Endodermal cell (in vitro differentiated cells): ENCODE measurements at regions not wholly inside any gene's neighbourhood (a gene's known extent, or its start where the extent isn't known, plus 50 kb on each side); places are given as distances from the start of the nearest gene placed in this dataset.

Source experiments
- DNase-seq: peaks from one replicate; pipeline ENCODE4 v3.0.0-alpha.2; 2017
- H3K27ac ChIP-seq: 2 replicates; pipeline ENCODE4 v1.5.1; 2013; ENCODE audit warnings: mild to moderate bottlenecking, low read depth, low read length, moderate library complexity
- H3K27me3 ChIP-seq: 2 replicates; pipeline ENCODE4 v1.6.1; 2013; ENCODE audit warnings: mild to moderate bottlenecking, low read length, moderate library complexity; ENCODE audit not compliant: insufficient read depth, control insufficient read depth, poor library complexity, severe bottlenecking
- H3K36me3 ChIP-seq: 2 replicates; pipeline ENCODE4 v1.7.0; 2013; ENCODE audit warnings: mild to moderate bottlenecking, low read length, moderate library complexity; ENCODE audit not compliant: control insufficient read depth, insufficient read depth
- H3K4me1 ChIP-seq: one replicate; pipeline ENCODE4 v1.7.0; 2013; ENCODE audit warnings: low read length; ENCODE audit not compliant: control insufficient read depth, insufficient read depth
- H3K4me3 ChIP-seq: 2 replicates; pipeline ENCODE4 v1.5.1; 2013; ENCODE audit warnings: mild to moderate bottlenecking, low read length, moderate library complexity
- H3K9ac ChIP-seq: 2 replicates; pipeline ENCODE4 v1.6.1; 2013; ENCODE audit warnings: mild to moderate bottlenecking, low read length, moderate library complexity; ENCODE audit not compliant: poor library complexity, severe bottlenecking; ENCODE audit errors: extremely low read depth
- H3K9me3 ChIP-seq: 2 replicates; pipeline ENCODE4 v1.6.1; 2013; ENCODE audit warnings: mild to moderate bottlenecking, low read length, moderate library complexity; ENCODE audit not compliant: control insufficient read depth
- H3K27ac Mint-ChIP-seq: 2 replicates; pipeline ENCODE4 v1.8.0; 2020; ENCODE audit warnings: mixed read lengths
- H3K27me3 Mint-ChIP-seq: 2 replicates; pipeline ENCODE4 v1.8.0; 2021; ENCODE audit warnings: mild to moderate bottlenecking, mixed read lengths; ENCODE audit not compliant: insufficient read depth
- H3K36me3 Mint-ChIP-seq: 2 replicates; pipeline ENCODE4 v1.8.0; 2020; ENCODE audit warnings: low read depth, mixed read lengths
- H3K4me1 Mint-ChIP-seq: 2 replicates; pipeline ENCODE4 v1.8.0; 2020; ENCODE audit warnings: mixed read lengths
- H3K4me3 Mint-ChIP-seq: 2 replicates; pipeline ENCODE4 v1.8.0; 2020; ENCODE audit warnings: mild to moderate bottlenecking, moderate library complexity, mixed read lengths
- H3K9me3 Mint-ChIP-seq: 2 replicates; pipeline ENCODE4 v1.8.0; 2020; ENCODE audit warnings: mild to moderate bottlenecking, mixed read lengths
- CTCF ChIP-seq: fragments of 200-600 bp; sonication (generic); conservative IDR thresholded peaks from 2 replicates; pipeline ENCODE4 v1.5.0; 2021; ENCODE audit warnings: antibody characterized with exemption, mild to moderate bottlenecking
- WGBS, 2 experiments: methylation state at CpG; one replicate each; pipeline versions ENCODE4 v1.1.5 to v1.1.7; 2013; ENCODE audit warnings: missing lambda C conversion rate in 2 of 2, mixed read lengths in 1 of 2; ENCODE audit not compliant: insufficient coverage in 1 of 2, insufficient read length in 1 of 2; 5-methylcytosine and 5-hydroxymethylcytosine counted together

GRCh38 chr22:27011133-27011532 lies 353.7 kb downstream of the MIAT start:
- peaks cover 7% of the 10 kb centered on the region for H3K27me3 ChIP-seq
- no peak overlapping the region for H3K9ac ChIP-seq
- no peak for TF ChIP-seq CTCF
- DNase-seq: no peak
- Mint-ChIP-seq H3K27me3 (peaks cover 2% of the 10 kb centered on the region), H3K4me3 (no peak overlapping the region), H3K9me3 (no peaks in the 10 kb centered on the region), H3K36me3 (no peaks in the 10 kb centered on the region), H3K4me1 (no peaks in the 10 kb centered on the region), H3K27ac (no peak overlapping the region)
- H3K4me3 ChIP-seq: no peak overlapping the region
- H3K27ac ChIP-seq: no peak overlapping the region
- WGBS, 2 experiments: 89 to 100% methylated on average over 1 to 3 of the region's 3 CpGs
- no peaks in the 10 kb centered on the region for H3K36me3 ChIP-seq
- H3K9me3 ChIP-seq: no peaks in the 10 kb centered on the region
- H3K4me1 ChIP-seq: no peaks in the 10 kb centered on the region

- H3K27ac ChIP-seq: no peak overlapping the region
- whole genome bisulfite sequencing, 2 experiments: 87 to 100% methylated on average over 1 to 3 of the region's 3 CpGs
Measured at GRCh38 chr22:27011717-27012116, 354.3 kb downstream of the MIAT start.

GRCh38 chr22:27019827-27020226 lies 362.4 kb downstream of the MIAT start:
- Histone ChIP-seq H3K9ac (no peak overlapping the region), H3K27me3 (peaks cover 13% of the 10 kb centered on the region), H3K4me1 (peaks cover 4% of the 10 kb centered on the region), H3K27ac (no peak overlapping the region), H3K4me3 (no peak overlapping the region), H3K36me3 (no peaks in the 10 kb centered on the region), H3K9me3 (no peaks in the 10 kb centered on the region)
- Mint-ChIP-seq H3K4me1 (no peaks in the 10 kb centered on the region), H3K36me3 (no peaks in the 10 kb centered on the region), H3K27me3 (peaks cover 26% of the 10 kb centered on the region), H3K9me3 (no peaks in the 10 kb centered on the region), H3K4me3 (no peak overlapping the region), H3K27ac (no peak overlapping the region)
- no peak for TF ChIP-seq CTCF
- peak; percentile 53 for DNase-seq
- 51 to 54% methylated on average over 3 to 4 of the region's 4 CpGs for WGBS, 2 experiments

More at GRCh38 chr22:27011717-27012116, 354.3 kb downstream of the MIAT start:
- H3K27me3 Mint-ChIP-seq: peaks cover 2% of the 10 kb centered on the region
- no peaks in the 10 kb centered on the region for H3K36me3 Mint-ChIP-seq
- no peaks in the 10 kb centered on the region for H3K9me3 Mint-ChIP-seq
- no peak overlapping the region for H3K9ac ChIP-seq
- DNase-seq: no peak
- H3K4me1 ChIP-seq: no peaks in the 10 kb centered on the region
- no peaks in the 10 kb centered on the region for H3K36me3 ChIP-seq
- H3K4me3 ChIP-seq: no peak overlapping the region
- H3K27me3 ChIP-seq: peaks cover 7% of the 10 kb centered on the region
- H3K4me3 Mint-ChIP-seq: no peak overlapping the region
- H3K4me1 Mint-ChIP-seq: no peaks in the 10 kb centered on the region
- no peak for TF ChIP-seq CTCF
- H3K27ac Mint-ChIP-seq: no peak overlapping the region
- H3K9me3 ChIP-seq: no peaks in the 10 kb centered on the region
